Endodermal cell (in vitro differentiated cells): ENCODE measurements at regions not wholly inside any gene's neighbourhood (a gene's known extent, or its start where the extent isn't known, plus 50 kb on each side); places are given as distances from the start of the nearest gene placed in this dataset.
"Not testable (repeated sequence)": the region's sequence is repeated elsewhere in the genome, so short reads cannot be mapped to it uniquely, and the experiment has no call there.

Experiments
- DNase-seq: peaks from one replicate; pipeline ENCODE4 v3.0.0-alpha.2; 2017
- H3K27ac ChIP-seq: 2 replicates; pipeline ENCODE4 v1.5.1; 2013; ENCODE audit warnings: mild to moderate bottlenecking, low read depth, low read length, moderate library complexity
- H3K27me3 ChIP-seq: 2 replicates; pipeline ENCODE4 v1.6.1; 2013; ENCODE audit warnings: mild to moderate bottlenecking, low read length, moderate library complexity; ENCODE audit not compliant: insufficient read depth, control insufficient read depth, poor library complexity, severe bottlenecking
- H3K36me3 ChIP-seq: 2 replicates; pipeline ENCODE4 v1.7.0; 2013; ENCODE audit warnings: mild to moderate bottlenecking, low read length, moderate library complexity; ENCODE audit not compliant: control insufficient read depth, insufficient read depth
- H3K4me1 ChIP-seq: one replicate; pipeline ENCODE4 v1.7.0; 2013; ENCODE audit warnings: low read length; ENCODE audit not compliant: control insufficient read depth, insufficient read depth
- H3K4me3 ChIP-seq: 2 replicates; pipeline ENCODE4 v1.5.1; 2013; ENCODE audit warnings: mild to moderate bottlenecking, low read length, moderate library complexity
- H3K9ac ChIP-seq: 2 replicates; pipeline ENCODE4 v1.6.1; 2013; ENCODE audit warnings: mild to moderate bottlenecking, low read length, moderate library complexity; ENCODE audit not compliant: poor library complexity, severe bottlenecking; ENCODE audit errors: extremely low read depth
- H3K9me3 ChIP-seq: 2 replicates; pipeline ENCODE4 v1.6.1; 2013; ENCODE audit warnings: mild to moderate bottlenecking, low read length, moderate library complexity; ENCODE audit not compliant: control insufficient read depth
- H3K27ac Mint-ChIP-seq: 2 replicates; pipeline ENCODE4 v1.8.0; 2020; ENCODE audit warnings: mixed read lengths
- H3K27me3 Mint-ChIP-seq: 2 replicates; pipeline ENCODE4 v1.8.0; 2021; ENCODE audit warnings: mild to moderate bottlenecking, mixed read lengths; ENCODE audit not compliant: insufficient read depth
- H3K36me3 Mint-ChIP-seq: 2 replicates; pipeline ENCODE4 v1.8.0; 2020; ENCODE audit warnings: low read depth, mixed read lengths
- H3K4me1 Mint-ChIP-seq: 2 replicates; pipeline ENCODE4 v1.8.0; 2020; ENCODE audit warnings: mixed read lengths
- H3K4me3 Mint-ChIP-seq: 2 replicates; pipeline ENCODE4 v1.8.0; 2020; ENCODE audit warnings: mild to moderate bottlenecking, moderate library complexity, mixed read lengths
- H3K9me3 Mint-ChIP-seq: 2 replicates; pipeline ENCODE4 v1.8.0; 2020; ENCODE audit warnings: mild to moderate bottlenecking, mixed read lengths
- WGBS, 2 experiments: methylation state at CpG; one replicate each; pipeline versions ENCODE4 v1.1.5 to v1.1.7; 2013; ENCODE audit warnings: missing lambda C conversion rate in 2 of 2, mixed read lengths in 1 of 2; ENCODE audit not compliant: insufficient coverage in 1 of 2, insufficient read length in 1 of 2; 5-methylcytosine and 5-hydroxymethylcytosine counted together
- TF ChIP-seq, protein P1 (sequence below): fragments of 200-600 bp; sonication (generic); conservative IDR thresholded peaks from 2 replicates; pipeline ENCODE4 v1.5.0; 2021; ENCODE audit warnings: antibody characterized with exemption, mild to moderate bottlenecking

DNA sequence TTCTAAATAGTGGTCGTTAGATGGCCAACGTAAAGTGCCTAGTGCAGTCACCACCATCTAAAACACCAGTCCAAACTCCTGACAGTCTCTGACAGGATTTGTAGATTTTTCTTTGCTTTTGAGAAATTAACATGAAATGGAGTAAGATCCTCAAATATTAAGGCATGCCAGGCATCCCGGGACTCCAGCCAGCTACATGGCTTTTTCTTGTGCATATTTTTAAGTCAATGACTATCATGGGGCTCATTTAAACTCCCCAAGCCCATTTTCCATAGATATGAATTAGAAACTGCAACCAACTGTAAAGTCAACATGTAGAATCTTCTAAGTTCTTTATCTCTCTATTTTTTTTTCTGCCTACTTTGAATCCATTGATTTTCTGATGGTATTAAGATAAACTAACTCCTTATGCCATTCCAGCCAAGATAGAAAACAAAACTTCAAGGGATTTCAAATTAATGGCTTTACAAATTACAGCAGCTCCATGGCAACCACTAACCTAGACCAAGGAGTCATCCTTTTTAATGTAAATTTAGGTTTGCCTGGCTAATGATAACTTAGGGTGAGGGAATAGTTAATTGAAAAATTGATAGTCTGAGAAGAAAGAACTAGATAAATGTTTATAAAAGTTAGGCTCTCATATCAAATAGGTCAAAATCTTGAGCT lies 764.1 kb upstream of the NXPH2 start:
- peaks cover 3% of the 10 kb centered on the region for H3K36me3 Mint-ChIP-seq
- TF ChIP-seq, protein P1, sequence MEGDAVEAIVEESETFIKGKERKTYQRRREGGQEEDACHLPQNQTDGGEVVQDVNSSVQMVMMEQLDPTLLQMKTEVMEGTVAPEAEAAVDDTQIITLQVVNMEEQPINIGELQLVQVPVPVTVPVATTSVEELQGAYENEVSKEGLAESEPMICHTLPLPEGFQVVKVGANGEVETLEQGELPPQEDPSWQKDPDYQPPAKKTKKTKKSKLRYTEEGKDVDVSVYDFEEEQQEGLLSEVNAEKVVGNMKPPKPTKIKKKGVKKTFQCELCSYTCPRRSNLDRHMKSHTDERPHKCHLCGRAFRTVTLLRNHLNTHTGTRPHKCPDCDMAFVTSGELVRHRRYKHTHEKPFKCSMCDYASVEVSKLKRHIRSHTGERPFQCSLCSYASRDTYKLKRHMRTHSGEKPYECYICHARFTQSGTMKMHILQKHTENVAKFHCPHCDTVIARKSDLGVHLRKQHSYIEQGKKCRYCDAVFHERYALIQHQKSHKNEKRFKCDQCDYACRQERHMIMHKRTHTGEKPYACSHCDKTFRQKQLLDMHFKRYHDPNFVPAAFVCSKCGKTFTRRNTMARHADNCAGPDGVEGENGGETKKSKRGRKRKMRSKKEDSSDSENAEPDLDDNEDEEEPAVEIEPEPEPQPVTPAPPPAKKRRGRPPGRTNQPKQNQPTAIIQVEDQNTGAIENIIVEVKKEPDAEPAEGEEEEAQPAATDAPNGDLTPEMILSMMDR: no peak
- H3K9me3 Mint-ChIP-seq: peaks cover 16% of the 10 kb centered on the region
- peaks cover 21% of the 10 kb centered on the region for H3K4me1 Mint-ChIP-seq
- no peak overlapping the region for H3K4me3 Mint-ChIP-seq
- Histone ChIP-seq H3K27ac (no peak overlapping the region), H3K4me3 (peak overlapping the region; percentile 0), H3K27me3 (no peaks in the 10 kb centered on the region), H3K9ac (no peak overlapping the region), H3K9me3 (no peaks in the 10 kb centered on the region), H3K36me3 (no peaks in the 10 kb centered on the region), H3K4me1 (peaks cover 3% of the 10 kb centered on the region)
- H3K27me3 Mint-ChIP-seq: no peaks in the 10 kb centered on the region
- no peak for DNase-seq
- 73 to 75% methylated on average over 3 of the region's 3 CpGs for WGBS, 2 experiments
- peak overlapping the region; percentile 64 for H3K27ac Mint-ChIP-seq

DNA sequence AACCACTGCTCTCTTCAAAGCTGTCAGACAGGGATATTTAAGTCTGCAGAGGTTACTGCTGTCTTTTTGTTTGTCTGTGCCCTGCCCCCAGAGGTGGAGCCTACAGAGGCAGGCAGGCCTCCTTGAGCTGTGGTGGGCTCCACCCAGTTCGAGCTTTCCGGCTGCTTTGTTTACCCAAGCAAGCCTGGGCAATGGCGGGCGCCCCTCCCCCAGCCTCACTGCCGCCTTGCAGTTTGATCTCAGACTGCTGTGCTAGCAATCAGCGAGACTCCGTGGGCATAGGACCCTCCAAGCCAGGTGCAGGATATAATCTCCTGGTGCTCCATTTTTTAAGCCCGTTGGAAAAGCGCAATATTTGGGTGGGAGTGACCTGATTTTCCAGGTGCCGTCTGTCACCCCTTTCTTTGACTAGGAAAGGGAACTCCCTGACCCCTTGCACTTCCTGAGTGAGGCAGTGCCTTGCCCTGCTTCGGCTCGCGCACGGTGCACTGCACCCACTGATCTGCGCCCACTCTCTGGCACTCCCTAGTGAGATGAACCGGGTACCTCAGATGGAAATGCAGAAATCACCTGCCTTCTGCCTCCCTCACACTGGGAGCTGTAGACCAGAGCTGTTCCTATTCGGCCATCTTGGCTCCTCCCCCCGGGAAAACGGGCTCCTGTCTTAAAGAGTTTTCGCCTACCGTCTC lies 758.3 kb upstream of the NXPH2 start:
- not testable (repeated sequence) for DNase-seq, H3K4me1 Mint-ChIP-seq, H3K4me3 Mint-ChIP-seq, H3K9ac ChIP-seq, H3K27me3 Mint-ChIP-seq, H3K27ac Mint-ChIP-seq, H3K27me3 ChIP-seq, H3K36me3 ChIP-seq, H3K27ac ChIP-seq, H3K4me1 ChIP-seq, H3K9me3 ChIP-seq, H3K36me3 Mint-ChIP-seq
- WGBS, 2 experiments: 91 to 95% methylated on average over 7 to 21 of the region's 21 CpGs
- H3K9me3 Mint-ChIP-seq: peaks cover 22% of the 10 kb centered on the region
- H3K4me3 ChIP-seq: peak overlapping the region; percentile 56

DNA sequence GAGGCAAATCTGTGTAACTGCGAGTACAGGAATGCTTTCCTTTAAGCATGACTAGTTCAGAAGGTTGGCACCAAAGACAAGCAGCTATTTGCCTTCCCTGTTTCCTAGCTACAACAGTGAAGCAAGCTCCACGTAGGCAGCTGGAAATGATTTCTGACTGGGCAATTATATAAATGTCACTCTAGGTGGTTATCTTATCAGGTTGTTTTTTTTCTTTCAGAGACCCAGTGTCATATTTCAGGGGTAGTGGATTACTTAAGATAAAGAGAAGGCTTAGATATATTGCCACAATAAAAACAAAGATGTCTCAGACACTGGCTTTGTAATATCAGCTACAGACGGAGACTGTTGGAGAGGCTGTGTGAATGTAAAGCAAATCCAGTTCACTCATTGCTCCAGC lies 748.9 kb upstream of the NXPH2 start:
- Mint-ChIP-seq H3K4me1 (peaks cover 16% of the 10 kb centered on the region), H3K36me3 (no peaks in the 10 kb centered on the region), H3K9me3 (no peaks in the 10 kb centered on the region), H3K4me3 (no peak overlapping the region), H3K27me3 (no peaks in the 10 kb centered on the region), H3K27ac (no peak overlapping the region)
- no peaks in the 10 kb centered on the region for H3K9me3 ChIP-seq
- peak overlapping the region; percentile 6 for H3K4me3 ChIP-seq
- no peaks in the 10 kb centered on the region for H3K27me3 ChIP-seq
- no peak for DNase-seq
- peaks cover 6% of the 10 kb centered on the region for H3K4me1 ChIP-seq
- H3K9ac ChIP-seq: no peak overlapping the region
- H3K36me3 ChIP-seq: no peaks in the 10 kb centered on the region
- TF ChIP-seq, protein P1: no peak
- 57 to 59% methylated on average over 3 of the region's 3 CpGs for WGBS, 2 experiments
- peak overlapping the region; percentile 64 for H3K27ac ChIP-seq
